ENCODE measurements at regions not wholly inside any gene's neighbourhood (a gene's known extent, or its start where the extent isn't known, plus 50 kb on each side); places are given as distances from the start of the nearest gene placed in this dataset.

DNA sequence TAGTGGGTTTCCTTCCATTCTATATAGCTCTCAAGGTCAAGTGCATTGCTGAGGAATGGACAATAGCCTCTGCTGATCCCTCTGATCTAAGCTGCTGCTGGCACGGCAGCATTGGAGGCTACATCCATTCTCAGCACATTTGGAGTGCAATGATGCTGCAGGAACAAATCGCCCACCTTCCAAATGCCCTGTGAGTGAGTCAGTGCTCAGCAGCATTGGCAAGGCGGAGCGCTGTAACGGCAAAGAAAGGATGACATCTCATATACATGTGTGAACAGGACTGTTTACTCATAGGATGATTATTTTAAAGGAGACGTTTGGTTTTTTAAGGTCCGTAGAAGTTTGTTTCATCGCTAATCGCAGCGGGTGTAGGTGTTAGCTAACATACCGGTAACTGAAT, 408.7 kb downstream of the ARHGEF28 start:
- H3K79me2 ChIP-seq (replicated peaks; ENCODE audit: insufficient read depth) = no peaks in the 10 kb centered on the region
- no peak overlapping the region for H3K27ac ChIP-seq (ENCODE audit: low read depth)
- H3K27me3 ChIP-seq (ENCODE audit: insufficient read depth) = no peaks in the 10 kb centered on the region
- Mint-ChIP-seq H3K36me3 (ENCODE audit: low read depth) (no peaks in the 10 kb centered on the region), H3K27ac (no peak overlapping the region), H3K9me3 (no peaks in the 10 kb centered on the region), H3K4me3 (no peak overlapping the region), H3K27me3 (ENCODE audit: insufficient read depth, low read depth, poor library complexity) (no peaks in the 10 kb centered on the region), H3K4me1 (peaks cover 8% of the 10 kb centered on the region; the same call in 2 of the 3 replicates)
- H3K4me2 ChIP-seq = no peak overlapping the region
- TF ChIP-seq EZH2phosphoT487 (IDR thresholded peaks at IDR 0.05; ENCODE audit: unreplicated experiment) (no peak), ZNF114 (CRISPR knock-in tag; IDR thresholded peaks at IDR 0.05) (no peak), ZNF331 (CRISPR knock-in tag; IDR thresholded peaks at IDR 0.05; ENCODE audit: low read depth) (no peak), EZH2 (IDR thresholded peaks at IDR 0.05; ENCODE audit: low read depth, unreplicated experiment) (no peak), STAT1 (IDR thresholded peaks at IDR 0.05; ENCODE audit: unreplicated experiment) (no peak), JUNB (IDR thresholded peaks at IDR 0.05; ENCODE audit: unreplicated experiment) (no peak), POLR2AphosphoS5 (IDR thresholded peaks at IDR 0.05; ENCODE audit: low read depth) (no peak), NANOG (IDR thresholded peaks at IDR 0.05; ENCODE audit: borderline replicate concordance) (no peak)
- TF ChIP-seq, protein P1, sequence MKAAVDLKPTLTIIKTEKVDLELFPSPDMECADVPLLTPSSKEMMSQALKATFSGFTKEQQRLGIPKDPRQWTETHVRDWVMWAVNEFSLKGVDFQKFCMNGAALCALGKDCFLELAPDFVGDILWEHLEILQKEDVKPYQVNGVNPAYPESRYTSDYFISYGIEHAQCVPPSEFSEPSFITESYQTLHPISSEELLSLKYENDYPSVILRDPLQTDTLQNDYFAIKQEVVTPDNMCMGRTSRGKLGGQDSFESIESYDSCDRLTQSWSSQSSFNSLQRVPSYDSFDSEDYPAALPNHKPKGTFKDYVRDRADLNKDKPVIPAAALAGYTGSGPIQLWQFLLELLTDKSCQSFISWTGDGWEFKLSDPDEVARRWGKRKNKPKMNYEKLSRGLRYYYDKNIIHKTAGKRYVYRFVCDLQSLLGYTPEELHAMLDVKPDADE (IDR thresholded peaks at IDR 0.05) = no peak
- TF ChIP-seq, protein P2, sequence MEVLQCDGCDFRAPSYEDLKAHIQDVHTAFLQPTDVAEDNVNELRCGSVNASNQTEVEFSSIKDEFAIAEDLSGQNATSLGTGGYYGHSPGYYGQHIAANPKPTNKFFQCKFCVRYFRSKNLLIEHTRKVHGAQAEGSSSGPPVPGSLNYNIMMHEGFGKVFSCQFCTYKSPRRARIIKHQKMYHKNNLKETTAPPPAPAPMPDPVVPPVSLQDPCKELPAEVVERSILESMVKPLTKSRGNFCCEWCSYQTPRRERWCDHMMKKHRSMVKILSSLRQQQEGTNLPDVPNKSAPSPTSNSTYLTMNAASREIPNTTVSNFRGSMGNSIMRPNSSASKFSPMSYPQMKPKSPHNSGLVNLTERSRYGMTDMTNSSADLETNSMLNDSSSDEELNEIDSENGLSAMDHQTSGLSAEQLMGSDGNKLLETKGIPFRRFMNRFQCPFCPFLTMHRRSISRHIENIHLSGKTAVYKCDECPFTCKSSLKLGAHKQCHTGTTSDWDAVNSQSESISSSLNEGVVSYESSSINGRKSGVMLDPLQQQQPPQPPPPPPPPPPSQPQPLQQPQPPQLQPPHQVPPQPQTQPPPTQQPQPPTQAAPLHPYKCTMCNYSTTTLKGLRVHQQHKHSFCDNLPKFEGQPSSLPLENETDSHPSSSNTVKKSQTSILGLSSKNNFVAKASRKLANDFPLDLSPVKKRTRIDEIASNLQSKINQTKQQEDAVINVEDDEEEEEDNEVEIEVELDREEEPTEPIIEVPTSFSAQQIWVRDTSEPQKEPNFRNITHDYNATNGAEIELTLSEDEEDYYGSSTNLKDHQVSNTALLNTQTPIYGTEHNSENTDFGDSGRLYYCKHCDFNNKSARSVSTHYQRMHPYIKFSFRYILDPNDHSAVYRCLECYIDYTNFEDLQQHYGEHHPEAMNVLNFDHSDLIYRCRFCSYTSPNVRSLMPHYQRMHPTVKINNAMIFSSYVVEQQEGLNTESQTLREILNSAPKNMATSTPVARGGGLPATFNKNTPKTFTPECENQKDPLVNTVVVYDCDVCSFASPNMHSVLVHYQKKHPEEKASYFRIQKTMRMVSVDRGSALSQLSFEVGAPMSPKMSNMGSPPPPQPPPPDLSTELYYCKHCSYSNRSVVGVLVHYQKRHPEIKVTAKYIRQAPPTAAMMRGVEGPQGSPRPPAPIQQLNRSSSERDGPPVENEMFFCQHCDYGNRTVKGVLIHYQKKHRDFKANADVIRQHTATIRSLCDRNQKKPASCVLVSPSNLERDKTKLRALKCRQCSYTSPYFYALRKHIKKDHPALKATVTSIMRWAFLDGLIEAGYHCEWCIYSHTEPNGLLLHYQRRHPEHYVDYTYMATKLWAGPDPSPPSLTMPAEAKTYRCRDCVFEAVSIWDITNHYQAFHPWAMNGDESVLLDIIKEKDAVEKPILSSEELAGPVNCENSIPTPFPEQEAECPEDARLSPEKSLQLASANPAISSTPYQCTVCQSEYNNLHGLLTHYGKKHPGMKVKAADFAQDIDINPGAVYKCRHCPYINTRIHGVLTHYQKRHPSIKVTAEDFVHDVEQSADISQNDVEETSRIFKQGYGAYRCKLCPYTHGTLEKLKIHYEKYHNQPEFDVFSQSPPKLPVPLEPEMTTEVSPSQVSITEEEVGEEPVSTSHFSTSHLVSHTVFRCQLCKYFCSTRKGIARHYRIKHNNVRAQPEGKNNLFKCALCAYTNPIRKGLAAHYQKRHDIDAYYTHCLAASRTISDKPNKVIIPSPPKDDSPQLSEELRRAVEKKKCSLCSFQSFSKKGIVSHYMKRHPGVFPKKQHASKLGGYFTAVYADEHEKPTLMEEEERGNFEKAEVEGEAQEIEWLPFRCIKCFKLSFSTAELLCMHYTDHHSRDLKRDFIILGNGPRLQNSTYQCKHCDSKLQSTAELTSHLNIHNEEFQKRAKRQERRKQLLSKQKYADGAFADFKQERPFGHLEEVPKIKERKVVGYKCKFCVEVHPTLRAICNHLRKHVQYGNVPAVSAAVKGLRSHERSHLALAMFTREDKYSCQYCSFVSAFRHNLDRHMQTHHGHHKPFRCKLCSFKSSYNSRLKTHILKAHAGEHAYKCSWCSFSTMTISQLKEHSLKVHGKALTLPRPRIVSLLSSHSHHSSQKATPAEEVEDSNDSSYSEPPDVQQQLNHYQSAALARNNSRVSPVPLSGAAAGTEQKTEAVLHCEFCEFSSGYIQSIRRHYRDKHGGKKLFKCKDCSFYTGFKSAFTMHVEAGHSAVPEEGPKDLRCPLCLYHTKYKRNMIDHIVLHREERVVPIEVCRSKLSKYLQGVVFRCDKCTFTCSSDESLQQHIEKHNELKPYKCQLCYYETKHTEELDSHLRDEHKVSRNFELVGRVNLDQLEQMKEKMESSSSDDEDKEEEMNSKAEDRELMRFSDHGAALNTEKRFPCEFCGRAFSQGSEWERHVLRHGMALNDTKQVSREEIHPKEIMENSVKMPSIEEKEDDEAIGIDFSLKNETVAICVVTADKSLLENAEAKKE (CRISPR knock-in tag; IDR thresholded peaks at IDR 0.05) = no peak
- H2AFZ ChIP-seq = no peak overlapping the region
- H3K4me3 ChIP-seq = no peak overlapping the region
- no peaks in the 10 kb centered on the region for H3K9me2 ChIP-seq (ENCODE audit: insufficient read depth)
- no peaks in the 10 kb centered on the region for H4K20me1 ChIP-seq (replicated peaks; ENCODE audit: insufficient read depth)
- no peak for DNase-seq (ENCODE audit: low spot score)
- no peak for ATAC-seq
- no peaks in the 10 kb centered on the region for H3K4me1 ChIP-seq (ENCODE audit: insufficient read depth)
- H3K36me3 ChIP-seq (ENCODE audit: insufficient read depth) = no peaks in the 10 kb centered on the region
- H3F3A ChIP-seq (replicated peaks; ENCODE audit: low read depth) = no peaks in the 10 kb centered on the region

All from GM23338 (cell line).